T-helper 1 cell treated with Interleukin-12 subunit alpha and Interleukin-12 subunit beta and Interleukin-4 antibody, amounts not matched to agents 30 ng/mL and 1 ng/mL, for 36 hours (primary cell): ENCODE measurements at regions not wholly inside any gene's neighbourhood (a gene's known extent, or its start where the extent isn't known, plus 50 kb on each side); places are given as distances from the start of the nearest gene placed in this dataset.
"Not testable (repeated sequence)": the region's sequence is repeated elsewhere in the genome, so short reads cannot be mapped to it uniquely, and the experiment has no call there.

Source experiments
- intact Hi-C: fragments of 100-400 bp; cut with micrococcal nuclease; formaldehyde crosslinking; loops from one replicate; pipeline ENCODE4 v1.15.1; 2024

GRCh38 chr21:35201288-35201687 is 152.2 kb upstream of the RUNX1 start:
- intact Hi-C loops = no loop called here

- intact Hi-C loops = no loop called here
Measured at GRCh38 chr21:35199733-35200015, 150.6 kb upstream of the RUNX1 start.

GRCh38 chr21:35198982-35199732 is 150.1 kb upstream of the RUNX1 start:
- intact Hi-C loops = no loop called here

GRCh38 chr21:35198565-35198964 is 149.5 kb upstream of the RUNX1 start:
- intact Hi-C loops = no loop called here

GRCh38 chr21:35197992-35198431 is 148.9 kb upstream of the RUNX1 start:
- intact Hi-C loops = no loop called here

GRCh38 chr21:35197191-35197590 is 148.1 kb upstream of the RUNX1 start:
- intact Hi-C loops = no loop called here

GRCh38 chr21:35196128-35196527 is 147.0 kb upstream of the RUNX1 start:
- intact Hi-C loops = no loop called here

GRCh38 chr21:35195232-35195631 is 146.1 kb upstream of the RUNX1 start:
- intact Hi-C loops = no loop called here

GRCh38 chr21:35191754-35192153 is 142.7 kb upstream of the RUNX1 start:
- intact Hi-C loops = no loop called here

- intact Hi-C loops = no loop called here
Measured at GRCh38 chr21:35191128-35191527, 142.0 kb upstream of the RUNX1 start.

- intact Hi-C loops = no loop called here
Measured at GRCh38 chr21:35190201-35190701, 141.1 kb upstream of the RUNX1 start.

GRCh38 chr21:35189077-35189863 is 140.2 kb upstream of the RUNX1 start:
- intact Hi-C loops = no loop called here

- intact Hi-C loops = not testable (repeated sequence)
Measured at GRCh38 chr21:35183389-35183788, 134.3 kb upstream of the RUNX1 start.

- intact Hi-C loops = no loop called here
Measured at GRCh38 chr21:35179990-35180540, 131.0 kb upstream of the RUNX1 start.

- intact Hi-C loops = no loop called here
Measured at GRCh38 chr21:35178827-35179226, 129.7 kb upstream of the RUNX1 start.

- intact Hi-C loops = no loop called here
Measured at GRCh38 chr21:35178098-35178497, 129.0 kb upstream of the RUNX1 start.

- intact Hi-C loops = loop anchor here (2.0 kb wide), 2 partner anchors 51 to 121 kb away; no protein-coding TSS in a partner anchor
Measured at GRCh38 chr21:35172231-35172630, 123.1 kb upstream of the RUNX1 start.

GRCh38 chr21:35171385-35171784 is 122.3 kb upstream of the RUNX1 start:
- intact Hi-C loops = no loop called here

GRCh38 chr21:35170818-35171217 is 121.7 kb upstream of the RUNX1 start:
- intact Hi-C loops = no loop called here

GRCh38 chr21:35170244-35170643 is 121.1 kb upstream of the RUNX1 start:
- intact Hi-C loops = no loop called here

GRCh38 chr21:35169574-35169973 is 120.5 kb upstream of the RUNX1 start:
- intact Hi-C loops = no loop called here

GRCh38 chr21:35168735-35169134 is 119.6 kb upstream of the RUNX1 start:
- intact Hi-C loops = no loop called here
